HG02798 (cell line): ENCODE measurements at regions not wholly inside any gene's neighbourhood (a gene's known extent, or its start where the extent isn't known, plus 50 kb on each side); places are given as distances from the start of the nearest gene placed in this dataset.
"Not testable (repeated sequence)": the region's sequence is repeated elsewhere in the genome, so short reads cannot be mapped to it uniquely, and the experiment has no call there.

ENCODE experiments used
- ATAC-seq: cut with Tn5 transposase; IDR thresholded peaks from one replicate; pipeline ENCODE4 v1.9.1; 2021; ENCODE audit warnings: mild to moderate bottlenecking; ENCODE audit not compliant: unreplicated experiment, poor library complexity

DNA sequence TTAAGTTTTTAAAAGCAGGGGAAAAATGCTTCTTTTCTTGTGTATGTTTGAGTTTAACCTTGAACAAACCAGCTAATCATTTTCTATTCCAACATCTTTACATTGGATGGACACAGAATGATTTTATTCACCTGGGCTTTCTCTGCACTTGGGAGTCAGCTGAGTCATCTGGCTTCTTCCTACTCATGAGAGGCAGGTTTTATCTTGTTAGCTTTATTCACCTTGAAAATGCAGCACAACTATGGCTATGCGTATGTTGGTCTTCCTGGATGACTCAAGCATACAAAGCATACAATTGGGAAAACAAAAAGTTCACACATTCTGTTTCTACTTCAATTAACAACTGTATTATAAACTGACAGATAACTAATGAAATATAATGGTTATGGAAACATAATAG lies 737.7 kb downstream of the FRK start:
- no peak for ATAC-seq

DNA sequence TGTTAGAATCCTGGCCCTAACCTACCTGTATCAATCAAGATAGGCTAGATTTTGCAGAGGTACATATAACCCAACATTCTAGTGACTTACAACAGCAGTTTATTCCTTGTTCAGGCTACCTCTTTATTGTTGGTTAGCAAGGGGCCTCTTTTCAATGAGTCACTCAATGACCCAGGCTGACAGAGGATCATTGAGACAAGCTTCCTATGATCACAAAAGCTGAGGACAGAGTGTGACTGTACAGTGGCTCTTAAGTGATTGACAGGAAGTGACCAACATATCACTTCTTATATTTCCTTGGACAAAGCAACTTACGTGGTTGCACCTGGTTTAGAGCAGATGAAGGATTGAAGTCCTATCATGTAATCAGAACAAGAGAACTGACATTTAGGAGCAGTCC lies 740.9 kb downstream of the FRK start:
- no peak for ATAC-seq

- ATAC-seq: no peak
These were observed 750.5 kb downstream of the FRK start for GRCh38 chr6:115310156-115310555.

DNA sequence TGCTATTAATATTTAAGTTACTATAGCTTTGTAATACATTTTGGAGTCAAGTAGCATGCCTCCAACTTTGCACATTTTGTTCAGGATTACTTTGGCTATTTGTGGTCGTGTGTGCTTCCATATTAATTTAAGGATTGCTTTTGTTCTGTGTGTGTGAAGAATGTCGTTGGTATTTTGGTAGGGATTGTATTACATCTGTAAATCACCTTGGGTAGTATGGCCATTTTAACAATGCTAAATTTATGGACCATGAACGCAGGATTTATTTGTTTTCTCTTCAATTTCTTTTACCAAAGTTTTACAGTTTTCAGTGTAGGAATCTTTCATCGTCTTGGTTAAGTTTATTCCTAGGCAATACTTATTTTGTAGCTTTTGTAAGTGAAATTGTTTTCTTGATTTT lies 758.0 kb downstream of the FRK start:
- no peak for ATAC-seq

- no peak for ATAC-seq
These were observed 773.2 kb downstream of the FRK start for GRCh38 chr6:115287467-115287866.

DNA sequence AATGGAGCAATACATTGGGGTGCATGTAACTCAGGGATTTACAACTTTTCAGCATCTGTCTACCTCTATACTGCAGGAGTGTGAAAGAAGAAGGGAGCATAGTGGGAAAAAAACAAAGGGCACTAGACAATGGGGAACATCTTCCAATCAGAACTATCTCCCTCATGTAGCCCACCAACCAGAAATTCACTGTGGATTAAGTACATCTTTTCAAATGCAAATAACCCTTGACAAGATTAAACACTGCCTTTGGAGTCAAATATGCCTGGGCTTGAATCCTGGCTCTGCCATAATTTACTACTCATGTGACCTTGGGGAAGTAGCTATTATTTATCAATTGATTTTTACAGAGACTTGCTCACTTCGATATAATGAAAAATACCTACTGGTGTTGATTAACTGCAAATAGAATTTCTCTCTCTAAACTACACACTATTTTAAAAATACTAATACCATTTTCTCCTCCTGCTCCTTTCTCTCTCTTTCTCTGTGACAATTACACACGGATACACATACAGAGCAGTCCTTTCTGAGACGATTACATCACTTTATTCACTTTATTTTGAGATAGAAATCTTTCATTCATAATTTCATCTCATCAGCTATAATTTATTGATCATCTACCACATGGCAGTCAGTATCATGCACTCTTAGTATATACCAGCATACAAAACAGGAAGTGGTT lies 783.7 kb downstream of the FRK start:
- ATAC-seq: no peak

- no peak for ATAC-seq
These were observed 788.4 kb downstream of the FRK start for GRCh38 chr6:115272311-115272710.

- no peak for ATAC-seq
These were observed 789.3 kb downstream of the FRK start for GRCh38 chr6:115271434-115271833.

DNA sequence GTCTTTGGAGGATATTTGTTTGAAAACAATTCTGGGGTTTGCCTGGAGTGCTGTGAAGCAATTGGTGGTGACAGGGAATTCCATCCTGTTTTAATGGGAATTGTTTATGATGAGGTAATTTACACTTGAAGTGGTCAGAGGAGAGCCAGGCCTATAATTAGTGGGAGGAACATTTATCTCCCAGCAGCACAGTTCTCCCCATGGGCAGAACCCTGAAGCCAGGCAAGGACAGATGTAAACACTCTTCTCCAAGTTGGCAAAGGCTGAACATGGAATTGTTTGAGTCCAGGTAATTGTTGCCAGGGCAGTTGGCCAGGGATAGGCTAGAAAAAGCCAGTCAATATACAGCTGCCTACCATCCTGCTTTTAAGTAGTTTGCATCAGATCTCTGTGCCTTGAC lies 789.7 kb downstream of the FRK start:
- ATAC-seq: no peak

GRCh38 chr6:115241373-115241772 lies 819.3 kb downstream of the FRK start:
- no peak for ATAC-seq

- ATAC-seq: no peak
These were observed 839.5 kb downstream of the FRK start for GRCh38 chr6:115221198-115221597.

- no peak for ATAC-seq
These were observed 840.0 kb downstream of the FRK start for GRCh38 chr6:115220551-115221159.

GRCh38 chr6:115219645-115220044 lies 841.0 kb downstream of the FRK start:
- no peak for ATAC-seq

DNA sequence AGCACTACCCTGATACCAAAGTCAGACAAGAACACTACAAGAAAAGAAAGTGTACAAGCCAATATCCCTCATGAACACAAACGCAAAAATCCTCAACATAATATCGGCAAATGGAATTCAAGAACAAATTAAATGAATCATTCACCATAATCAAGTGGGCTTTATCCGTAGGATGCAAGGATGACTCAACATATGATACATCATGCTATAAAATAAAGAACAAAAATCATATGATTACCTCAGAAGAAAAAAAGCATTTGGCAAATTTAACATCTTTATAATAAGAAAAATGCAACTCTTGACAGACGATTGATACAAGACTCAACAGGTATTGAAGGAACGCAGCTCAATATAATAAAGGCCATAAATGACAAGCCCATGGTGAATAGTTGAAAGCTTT lies 843.9 kb downstream of the FRK start:
- no peak for ATAC-seq

DNA sequence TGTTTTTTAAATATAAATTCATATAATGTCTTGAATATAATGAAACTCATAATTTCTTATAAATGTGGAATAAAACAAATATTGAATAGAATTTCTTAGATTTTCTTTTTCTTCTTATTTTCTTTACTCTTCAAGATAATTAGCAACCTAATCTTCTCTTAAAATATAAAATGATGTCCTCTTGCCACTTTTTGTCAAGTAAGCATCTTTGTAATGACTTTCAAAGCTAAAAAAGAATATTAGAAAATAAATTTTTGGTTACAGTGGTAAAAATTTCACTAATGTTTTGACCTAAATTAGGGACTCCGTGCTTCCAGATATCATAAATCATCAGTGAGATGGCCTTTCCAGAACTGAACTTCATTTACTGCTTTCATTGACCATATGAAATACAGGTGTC lies 846.4 kb downstream of the FRK start:
- ATAC-seq: no peak

DNA sequence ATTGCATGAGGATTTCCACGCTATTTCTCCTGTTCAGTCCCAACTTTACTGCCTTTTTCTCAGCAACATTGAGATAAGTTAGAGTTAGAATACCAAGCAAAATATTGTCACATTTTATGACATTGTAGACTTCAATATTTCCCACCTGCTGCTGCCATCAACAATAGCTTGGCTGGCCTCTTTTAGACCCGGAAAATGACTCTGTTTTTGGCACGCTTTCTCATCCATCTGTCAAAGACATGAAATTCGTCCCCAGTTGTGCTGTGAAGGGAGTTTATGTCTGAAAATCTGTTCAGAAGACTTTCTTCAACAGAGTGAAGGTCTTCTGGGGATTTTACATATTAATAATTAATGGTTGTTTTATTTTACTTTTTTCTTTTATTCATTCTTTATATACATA lies 857.3 kb downstream of the FRK start:
- no peak for ATAC-seq

DNA sequence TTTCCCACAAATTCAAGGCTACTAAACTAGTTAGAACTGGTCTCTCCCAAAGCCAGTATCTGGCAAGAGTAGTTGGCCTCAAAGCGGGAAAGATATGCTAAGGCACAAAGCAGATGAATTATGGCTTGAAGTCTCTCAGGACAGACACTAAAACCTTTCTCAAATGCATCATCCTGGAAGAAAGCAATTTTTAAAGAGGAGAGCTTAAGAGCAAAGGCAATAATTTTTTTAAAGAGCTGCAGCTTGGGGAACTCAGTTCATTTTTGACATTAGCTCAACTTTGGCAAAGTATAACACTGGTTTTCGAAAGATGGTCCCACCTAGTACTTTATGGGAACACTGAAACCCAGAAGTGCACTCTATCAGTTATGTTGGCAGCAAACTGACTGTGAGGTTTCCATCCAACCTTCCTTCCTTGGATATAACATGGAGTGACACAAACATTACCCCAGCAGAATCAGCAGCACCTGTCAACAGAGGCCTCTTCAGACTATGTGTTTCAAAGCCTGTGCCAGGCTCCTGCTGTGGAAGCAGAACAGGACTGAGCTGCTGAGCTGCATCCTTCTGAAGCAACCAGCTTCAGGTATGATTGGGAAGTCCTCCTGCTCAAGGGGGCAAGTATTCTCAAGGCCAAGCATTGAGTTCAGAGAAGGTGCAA lies 852.3 kb upstream of the HS3ST5 start:
- ATAC-seq: no peak

- ATAC-seq: no peak
These were observed 849.2 kb upstream of the HS3ST5 start for GRCh38 chr6:115191989-115192388.

GRCh38 chr6:115190534-115190933 lies 847.7 kb upstream of the HS3ST5 start:
- no peak for ATAC-seq

DNA sequence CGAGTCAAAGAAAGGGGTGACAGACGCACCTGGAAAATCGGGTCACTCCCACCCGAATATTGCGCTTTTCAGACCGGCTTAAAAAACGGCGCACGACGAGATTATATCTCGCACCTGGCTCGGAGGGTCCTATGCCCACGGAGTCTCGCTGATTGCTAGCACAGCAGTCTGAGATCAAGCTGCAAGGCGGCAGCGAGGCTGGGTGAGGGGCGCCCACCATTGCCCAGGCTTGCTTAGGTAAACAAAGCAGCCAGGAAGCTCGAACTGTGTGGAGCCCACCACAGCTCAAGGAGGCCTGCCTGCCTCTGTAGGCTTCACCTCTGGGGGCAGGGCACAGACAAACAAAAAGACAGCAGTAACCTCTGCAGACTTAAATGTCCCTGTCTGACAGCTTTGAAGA lies 832.6 kb upstream of the HS3ST5 start:
- not testable (repeated sequence) for ATAC-seq

GRCh38 chr6:115165912-115166311 lies 823.1 kb upstream of the HS3ST5 start:
- not testable (repeated sequence) for ATAC-seq

DNA sequence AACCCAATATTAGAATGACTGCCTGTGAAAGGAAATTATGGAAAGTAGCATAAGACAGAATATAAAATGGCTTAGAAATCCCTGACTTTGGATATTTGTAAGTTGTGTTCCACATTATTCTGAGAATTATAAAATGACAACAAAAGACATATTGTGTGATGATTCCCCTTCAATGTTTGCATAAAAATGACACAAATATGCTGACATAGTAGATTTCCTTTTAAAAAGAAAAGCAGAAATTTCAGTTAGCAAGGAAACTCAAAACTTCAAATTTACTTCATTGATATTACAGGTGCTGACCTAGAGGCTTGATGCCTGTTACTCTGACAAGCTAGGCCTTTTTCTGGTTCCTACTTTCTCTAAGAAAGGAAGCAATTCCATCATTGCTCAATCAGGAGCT lies 816.9 kb upstream of the HS3ST5 start:
- ATAC-seq: no peak
